ENCODE measurements at regions not wholly inside any gene's neighbourhood (a gene's known extent, or its start where the extent isn't known, plus 50 kb on each side); places are given as distances from the start of the nearest gene placed in this dataset.

DNA sequence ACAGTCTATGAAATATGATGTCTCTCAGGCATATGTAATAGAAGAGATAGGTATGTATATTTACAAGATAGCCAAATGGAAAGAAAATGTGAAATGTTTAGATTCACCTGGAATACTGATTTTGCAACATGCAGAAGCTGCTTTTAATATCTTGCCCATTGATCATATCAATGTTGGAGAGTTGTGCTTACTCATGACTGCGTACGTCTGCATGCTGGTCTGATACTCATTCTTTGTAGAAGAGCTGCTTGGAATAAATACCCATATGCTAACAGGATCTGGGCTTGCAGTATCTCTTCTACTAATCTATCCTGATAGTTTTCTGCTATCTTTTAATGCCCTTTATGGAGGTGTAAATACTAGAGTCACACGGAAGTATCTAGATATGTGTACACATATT is 120.6 kb upstream of the FOXP2 start:
- TF ChIP-seq POLR2A (IDR thresholded peaks at IDR 0.05), result no peak
- TF ChIP-seq, protein P1, sequence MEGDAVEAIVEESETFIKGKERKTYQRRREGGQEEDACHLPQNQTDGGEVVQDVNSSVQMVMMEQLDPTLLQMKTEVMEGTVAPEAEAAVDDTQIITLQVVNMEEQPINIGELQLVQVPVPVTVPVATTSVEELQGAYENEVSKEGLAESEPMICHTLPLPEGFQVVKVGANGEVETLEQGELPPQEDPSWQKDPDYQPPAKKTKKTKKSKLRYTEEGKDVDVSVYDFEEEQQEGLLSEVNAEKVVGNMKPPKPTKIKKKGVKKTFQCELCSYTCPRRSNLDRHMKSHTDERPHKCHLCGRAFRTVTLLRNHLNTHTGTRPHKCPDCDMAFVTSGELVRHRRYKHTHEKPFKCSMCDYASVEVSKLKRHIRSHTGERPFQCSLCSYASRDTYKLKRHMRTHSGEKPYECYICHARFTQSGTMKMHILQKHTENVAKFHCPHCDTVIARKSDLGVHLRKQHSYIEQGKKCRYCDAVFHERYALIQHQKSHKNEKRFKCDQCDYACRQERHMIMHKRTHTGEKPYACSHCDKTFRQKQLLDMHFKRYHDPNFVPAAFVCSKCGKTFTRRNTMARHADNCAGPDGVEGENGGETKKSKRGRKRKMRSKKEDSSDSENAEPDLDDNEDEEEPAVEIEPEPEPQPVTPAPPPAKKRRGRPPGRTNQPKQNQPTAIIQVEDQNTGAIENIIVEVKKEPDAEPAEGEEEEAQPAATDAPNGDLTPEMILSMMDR (IDR thresholded peaks at IDR 0.05), result no peak
